GM13977 (cell line): ENCODE measurements at regions not wholly inside any gene's neighbourhood (a gene's known extent, or its start where the extent isn't known, plus 50 kb on each side); places are given as distances from the start of the nearest gene placed in this dataset.

Experiments used
- DNase-seq: peaks from one replicate; pipeline ENCODE4 v3.0.0; 2012; ENCODE audit warnings: low spot score
- CTCF ChIP-seq: IDR thresholded peaks from 2 replicates; pipeline ENCODE4 v1.5.1; 2012; ENCODE audit warnings: mild to moderate bottlenecking, control low read depth; ENCODE audit not compliant: insufficient read depth; ENCODE audit errors: extremely low read depth, missing control alignments
- in situ Hi-C: fragments of 300-500 bp; cut with MboI; formaldehyde crosslinking; loops from one replicate; pipeline ENCODE4 v1.12.0; 2022; ENCODE audit warnings: low sequenced_read_pairs, low pct_unique_long_range_greater_than_20kb, mixed read lengths, inconsistent platforms; ENCODE audit not compliant: unreplicated experiment

DNA sequence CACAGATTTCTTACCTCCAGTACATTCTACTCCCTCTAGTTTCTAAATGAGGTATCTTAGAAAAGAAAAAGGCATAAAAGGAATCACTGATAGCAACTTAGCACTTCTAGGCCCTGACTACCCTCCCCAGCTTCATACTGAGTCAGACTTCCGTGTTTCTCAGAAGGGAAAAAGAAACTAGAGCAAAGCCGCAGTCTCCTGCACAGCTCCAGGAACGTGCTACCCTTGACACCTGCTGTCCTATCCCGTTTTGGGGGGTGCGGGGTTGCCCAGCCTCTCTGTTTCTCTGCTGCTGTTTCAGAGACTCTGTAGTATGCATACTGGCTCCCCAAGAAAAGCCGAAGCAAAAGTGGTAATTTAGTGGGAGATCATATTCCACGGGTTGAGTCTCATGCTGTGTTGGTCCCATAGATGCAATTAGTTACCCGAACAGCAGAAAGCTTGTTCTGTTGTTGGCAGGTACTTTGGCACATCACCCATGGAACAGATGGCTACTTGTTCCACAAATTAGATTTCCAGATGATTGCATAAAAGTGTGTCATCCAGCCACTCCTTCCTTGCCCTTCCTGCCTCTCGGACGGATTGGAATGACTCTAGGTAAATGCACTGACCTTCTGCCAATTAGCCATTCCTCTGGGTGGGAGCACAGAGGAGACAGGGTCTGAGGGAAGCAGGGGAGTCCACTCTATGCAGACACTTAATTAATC is 438.1 kb downstream of the FUT8 start:
- DNase-seq: no peak
- TF ChIP-seq CTCF: no peak
- in situ Hi-C loops: no loop called here

DNA sequence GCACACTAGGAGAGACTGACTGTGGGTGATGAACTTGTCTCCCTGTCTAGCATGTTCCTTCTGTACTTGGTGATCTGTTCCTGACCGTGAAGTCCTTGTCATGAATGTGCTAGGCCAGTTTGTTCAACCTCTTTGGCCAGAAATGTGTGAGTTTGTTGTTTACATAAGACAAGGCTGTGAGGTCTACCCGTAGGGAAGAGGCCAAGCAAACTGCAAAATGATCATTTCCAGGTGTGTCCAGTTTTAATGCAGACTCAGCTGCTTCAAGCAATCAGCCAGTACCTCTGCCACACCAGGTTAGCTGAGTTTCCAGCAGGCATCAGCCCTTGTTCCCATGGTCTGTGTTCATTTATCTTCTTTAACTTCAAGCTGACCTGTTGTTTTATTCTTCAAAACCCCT is 440.2 kb downstream of the FUT8 start:
- no peak for TF ChIP-seq CTCF
- DNase-seq: no peak
- in situ Hi-C loops: no loop called here

DNA sequence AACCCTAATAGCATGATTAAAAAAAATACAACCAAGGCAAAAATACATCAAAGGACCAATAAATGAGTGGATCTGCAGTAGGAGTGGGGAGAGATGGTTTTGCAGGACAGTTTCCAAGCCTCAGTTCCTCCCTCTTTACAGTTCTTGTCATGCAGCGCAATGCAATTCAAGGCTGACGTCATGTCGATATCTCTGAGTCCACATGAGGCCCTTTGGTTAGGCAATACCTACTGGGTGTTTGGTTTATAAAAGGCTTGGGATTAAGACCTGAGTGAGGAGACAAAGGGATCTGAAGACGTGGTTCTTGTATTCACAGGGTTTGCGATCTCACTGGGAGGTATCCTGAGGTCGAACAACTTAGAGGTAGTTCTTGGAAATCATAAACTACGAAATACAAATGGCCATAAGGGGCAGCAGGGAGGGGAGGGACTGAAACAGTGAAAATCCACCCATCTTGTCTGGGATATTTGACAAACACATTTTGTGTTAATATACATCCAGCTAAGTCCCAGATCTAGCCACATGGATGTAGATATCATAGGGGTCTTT is 441.0 kb downstream of the FUT8 start:
- TF ChIP-seq CTCF: no peak
- DNase-seq: no peak
- in situ Hi-C loops: no loop called here

DNA sequence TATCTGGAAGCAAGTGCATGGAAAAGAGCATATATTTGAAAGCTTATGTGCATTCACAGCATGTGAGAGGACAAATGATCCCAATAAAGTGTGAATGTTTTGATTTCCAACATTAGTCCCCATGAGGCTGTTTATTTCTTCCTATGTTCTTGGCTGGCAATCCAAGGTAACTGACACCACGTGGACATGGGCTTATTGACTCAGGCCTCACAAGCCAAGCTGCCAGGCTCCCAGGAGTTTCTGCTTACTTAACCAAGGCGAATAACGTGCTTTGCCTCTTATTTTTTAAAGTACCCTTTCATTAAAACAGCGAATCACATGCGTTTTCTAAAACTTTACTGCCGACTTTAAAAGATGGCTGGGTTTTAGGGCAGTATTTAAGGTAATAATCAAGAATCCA is 441.7 kb downstream of the FUT8 start:
- no peak for DNase-seq
- no peak for TF ChIP-seq CTCF
- in situ Hi-C loops: no loop called here

DNA sequence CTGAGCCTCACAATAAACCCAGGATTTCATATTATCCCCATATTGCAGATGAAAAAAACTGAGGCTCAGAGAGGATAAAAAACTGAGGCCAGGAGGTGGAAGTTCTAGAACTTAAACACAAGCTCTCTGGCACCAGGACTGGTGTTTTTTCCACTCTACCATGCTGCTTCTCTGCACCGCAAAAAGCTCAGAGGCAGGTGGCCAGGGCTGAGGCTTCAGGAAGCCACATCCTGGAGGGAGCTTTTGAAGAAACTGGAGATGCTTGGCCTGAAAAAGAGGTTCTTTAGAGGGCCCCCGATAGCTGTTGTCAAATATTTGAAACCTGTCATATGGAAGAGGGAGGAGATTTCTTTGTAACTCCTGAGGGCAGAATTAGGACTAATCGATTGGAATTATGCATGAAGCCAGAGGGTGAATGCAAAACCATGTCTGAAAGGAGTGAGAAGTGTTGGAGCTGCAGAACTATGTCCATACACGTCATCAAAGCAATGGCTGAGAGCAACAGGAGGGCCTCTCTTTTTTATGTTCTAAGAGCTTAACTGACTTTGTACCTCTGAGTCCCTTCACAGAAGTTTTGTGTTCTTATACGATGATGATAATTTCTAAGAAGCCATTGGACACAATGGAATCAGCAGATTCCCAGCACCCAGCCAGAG is 448.6 kb downstream of the FUT8 start:
- no peak for TF ChIP-seq CTCF
- no peak for DNase-seq
- in situ Hi-C loops: no loop called here

GRCh38 chr14:65864549-65864948 is 452.0 kb downstream of the FUT8 start:
- DNase-seq: no peak
- TF ChIP-seq CTCF: no peak
- in situ Hi-C loops: no loop called here
